ENCODE measurements at regions not wholly inside any gene's neighbourhood (a gene's known extent, or its start where the extent isn't known, plus 50 kb on each side); places are given as distances from the start of the nearest gene placed in this dataset.
"Not testable (repeated sequence)": the region's sequence is repeated elsewhere in the genome, so short reads cannot be mapped to it uniquely, and the experiment has no call there.

DNA sequence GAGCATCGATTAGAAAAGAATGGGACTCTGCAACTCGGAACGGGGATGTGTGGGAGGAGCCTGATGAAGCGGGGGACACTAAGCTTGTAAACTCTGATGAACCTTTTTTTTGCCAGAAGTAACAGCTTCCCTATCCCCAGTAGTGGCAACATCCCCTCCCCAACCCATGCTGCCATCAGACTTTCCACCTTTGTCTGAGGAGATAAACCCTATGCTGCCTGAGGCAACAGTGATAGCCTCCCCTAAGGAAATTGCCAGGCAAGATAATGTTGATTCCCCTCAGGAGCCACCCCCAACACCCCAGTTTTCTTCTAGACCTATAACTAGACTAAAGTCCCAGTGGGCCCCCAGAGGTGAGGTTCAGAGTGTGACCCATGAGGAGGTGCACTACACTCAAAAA lies 173.7 kb downstream of the AKR1D1 start:
- peaks cover 10% of the 10 kb centered on the region for H3K4me1 ChIP-seq (ENCODE audit: control insufficient read depth, insufficient read depth, low read length)
- H3K36me3 ChIP-seq (ENCODE audit: control insufficient read depth, insufficient read depth, low read length): no peaks in the 10 kb centered on the region
- H3K4me3 Mint-ChIP-seq: no peak overlapping the region
- H3K27ac ChIP-seq (ENCODE audit: low read depth, low read length): no peak overlapping the region
- H3K9ac ChIP-seq (ENCODE audit: extremely low read depth, low read length, poor library complexity, severe bottlenecking): no peak overlapping the region
- peak overlapping the region; percentile 35 for H3K4me3 ChIP-seq (ENCODE audit: low read length)
- WGBS, 2 experiments (ENCODE audit: insufficient coverage in 1 of 2, insufficient read length in 1 of 2): 88 to 95% methylated on average over 4 of the region's 4 CpGs
- no peaks in the 10 kb centered on the region for H3K27me3 Mint-ChIP-seq (ENCODE audit: insufficient read depth)
- peaks cover 6% of the 10 kb centered on the region for H3K36me3 Mint-ChIP-seq (ENCODE audit: low read depth)
- H3K4me1 Mint-ChIP-seq: peaks cover 20% of the 10 kb centered on the region
- H3K27me3 ChIP-seq (ENCODE audit: control insufficient read depth, insufficient read depth, low read length, poor library complexity, severe bottlenecking): no peaks in the 10 kb centered on the region
- TF ChIP-seq CTCF (conservative IDR thresholded peaks at IDR 0.05): no peak
- H3K9me3 Mint-ChIP-seq: peaks cover 33% of the 10 kb centered on the region
- DNase-seq: no peak
- peaks cover 42% of the 10 kb centered on the region for H3K9me3 ChIP-seq (ENCODE audit: control insufficient read depth, low read length)
- H3K27ac Mint-ChIP-seq: no peak overlapping the region

- 92 to 100% methylated on average over 3 to 5 of the region's 5 CpGs for WGBS, 2 experiments (ENCODE audit: insufficient coverage in 1 of 2, insufficient read length in 1 of 2)
- not testable (repeated sequence) for H3K9ac ChIP-seq (ENCODE audit: extremely low read depth, low read length, poor library complexity, severe bottlenecking); H3K36me3 ChIP-seq (ENCODE audit: control insufficient read depth, insufficient read depth, low read length); DNase-seq; H3K27ac ChIP-seq (ENCODE audit: low read depth, low read length); H3K4me1 ChIP-seq (ENCODE audit: control insufficient read depth, insufficient read depth, low read length); H3K4me3 ChIP-seq (ENCODE audit: low read length); H3K27ac Mint-ChIP-seq; H3K4me3 Mint-ChIP-seq; H3K27me3 ChIP-seq (ENCODE audit: control insufficient read depth, insufficient read depth, low read length, poor library complexity, severe bottlenecking); H3K27me3 Mint-ChIP-seq (ENCODE audit: insufficient read depth); H3K4me1 Mint-ChIP-seq
- H3K9me3 ChIP-seq (ENCODE audit: control insufficient read depth, low read length): peaks cover 32% of the 10 kb centered on the region
- H3K36me3 Mint-ChIP-seq (ENCODE audit: low read depth): peaks cover 11% of the 10 kb centered on the region
- peaks cover 39% of the 10 kb centered on the region for H3K9me3 Mint-ChIP-seq
Observed at GRCh38 chr7:138252666-138253065, 176.4 kb downstream of the AKR1D1 start.

- peaks cover 41% of the 10 kb centered on the region for H3K9me3 Mint-ChIP-seq
- whole genome bisulfite sequencing, 2 experiments (ENCODE audit: insufficient coverage in 1 of 2, insufficient read length in 1 of 2): 78 to 81% methylated on average over 4 to 5 of the region's 5 CpGs
- Histone ChIP-seq H3K4me3 (ENCODE audit: low read length) (no peak overlapping the region), H3K36me3 (ENCODE audit: control insufficient read depth, insufficient read depth, low read length) (no peaks in the 10 kb centered on the region), H3K27ac (ENCODE audit: low read depth, low read length) (no peak overlapping the region), H3K9ac (ENCODE audit: extremely low read depth, low read length, poor library complexity, severe bottlenecking) (no peak overlapping the region), H3K27me3 (ENCODE audit: control insufficient read depth, insufficient read depth, low read length, poor library complexity, severe bottlenecking) (no peaks in the 10 kb centered on the region), H3K9me3 (ENCODE audit: control insufficient read depth, low read length) (peaks cover 32% of the 10 kb centered on the region), H3K4me1 (ENCODE audit: control insufficient read depth, insufficient read depth, low read length) (no peaks in the 10 kb centered on the region)
- TF ChIP-seq CTCF (conservative IDR thresholded peaks at IDR 0.05): no peak
- no peaks in the 10 kb centered on the region for H3K27me3 Mint-ChIP-seq (ENCODE audit: insufficient read depth)
- H3K36me3 Mint-ChIP-seq (ENCODE audit: low read depth): peaks cover 8% of the 10 kb centered on the region
- no peak for DNase-seq
- H3K4me1 Mint-ChIP-seq: peaks cover 12% of the 10 kb centered on the region
- H3K4me3 Mint-ChIP-seq: no peak overlapping the region
- no peak overlapping the region for H3K27ac Mint-ChIP-seq
Observed at GRCh38 chr7:138254444-138254843, 178.2 kb downstream of the AKR1D1 start.

Measured in endodermal cell (in vitro differentiated cells).